H1 (cell line): ENCODE measurements at regions not wholly inside any gene's neighbourhood (a gene's known extent, or its start where the extent isn't known, plus 50 kb on each side); places are given as distances from the start of the nearest gene placed in this dataset.

ENCODE experiments used
- CTCF ChIA-PET: fragments of 300-600 bp; sonication (Branson Sonifier 250); formaldehyde crosslinking; loops from one replicate; lab custom pipeline; 2021; ENCODE audit not compliant: partially characterized antibody; lab: Charles Lee
- POLR2A ChIA-PET: fragments of 300-600 bp; sonication (Branson Sonifier 250); formaldehyde crosslinking; loops from one replicate; lab custom pipeline; 2021; ENCODE audit warnings: inconsistent platforms; ENCODE audit not compliant: partially characterized antibody; lab: Charles Lee
- DNase-seq, 2 experiments: peaks; one replicate each; pipeline versions ENCODE4 v3.0.0 to v3.0.0-alpha.2; 2010 to 2022; ENCODE audit warnings: low spot score in 2 of 2, low read depth in 1 of 2, mixed read lengths in 1 of 2
- FAIRE-seq: peaks from 2 replicates; lab custom pipeline; 2011; peaks lifted over from hg19 to GRCh38; lab: Jason Lieb, UNC
- H2AFZ ChIP-seq: 2 replicates; pipeline ENCODE4 v1.8.1; 2012; ENCODE audit warnings: low read length, inconsistent platforms
- H2AK5ac ChIP-seq: 2 replicates; pipeline ENCODE4 v1.6.1; 2013; ENCODE audit warnings: low read depth, low read length
- H2BK120ac ChIP-seq: replicated peaks from 2 replicates; pipeline ENCODE3; 2013; ENCODE audit warnings: low read depth, low read length, inconsistent platforms
- H2BK12ac ChIP-seq: 2 replicates; pipeline ENCODE4 v1.6.1; 2013; ENCODE audit warnings: low read depth, low read length
- H2BK15ac ChIP-seq: 2 replicates; pipeline ENCODE4 v1.6.1; 2013; ENCODE audit warnings: low read length
- H2BK20ac ChIP-seq: 2 replicates; pipeline ENCODE4 v1.6.1; 2013; ENCODE audit warnings: low read length
- H2BK5ac ChIP-seq: 2 replicates; pipeline ENCODE4 v1.6.1; 2013; ENCODE audit warnings: low read depth, low read length
- H3K14ac ChIP-seq: 2 replicates; pipeline ENCODE4 v1.6.1; 2013; ENCODE audit warnings: inconsistent platforms; ENCODE audit not compliant: insufficient read length
- H3K18ac ChIP-seq: 2 replicates; pipeline ENCODE4 v1.6.1; 2013; ENCODE audit warnings: low read length; ENCODE audit errors: extremely low read depth
- H3K23ac ChIP-seq: 2 replicates; pipeline ENCODE4 v1.6.1; 2013; ENCODE audit warnings: inconsistent platforms; ENCODE audit not compliant: insufficient read length
- H3K23me2 ChIP-seq: 2 replicates; pipeline ENCODE4 v1.6.1; 2013; ENCODE audit warnings: low read depth, low read length
- H3K27ac ChIP-seq: 2 replicates; pipeline ENCODE4 v1.6.1; 2011; ENCODE audit warnings: low read depth, low read length, inconsistent platforms
- H3K27me3 ChIP-seq, 4 experiments: replicated peaks in 1 of 4; 1 replicate in 1 of 4; 2 replicates in 3 of 4; pipeline versions ENCODE4 v1.6.1 to v1.8.1; 2011 to 2013; ENCODE audit warnings: low read length in 3 of 4, mild to moderate bottlenecking in 3 of 4, inconsistent platforms in 2 of 4, mixed read lengths in 2 of 4, moderate library complexity in 1 of 4; ENCODE audit not compliant: control insufficient read depth in 3 of 4, insufficient read depth in 3 of 4; ENCODE audit errors: extremely low read depth in 1 of 4
- H3K36me3 ChIP-seq, 4 experiments: 2 replicates each; pipeline versions ENCODE4 v1.6.1 to v1.8.1; 2011 to 2013; ENCODE audit warnings: mild to moderate bottlenecking in 4 of 4, low read length in 3 of 4, moderate library complexity in 2 of 4, control low read depth in 1 of 4, inconsistent platforms in 1 of 4; ENCODE audit not compliant: insufficient read depth in 4 of 4, control insufficient read depth in 2 of 4
- H3K4ac ChIP-seq: replicated peaks from 2 replicates; pipeline ENCODE3; 2013; ENCODE audit warnings: low read length, low read depth, mixed read lengths, inconsistent platforms; ENCODE audit not compliant: insufficient read length
- H3K4me1 ChIP-seq, 4 experiments: replicated peaks in 1 of 4; 1 replicate in 1 of 4; 2 replicates in 3 of 4; pipeline versions ENCODE4 v1.6.1 to v1.8.1; 2011 to 2013; ENCODE audit warnings: low read length in 3 of 4, inconsistent platforms in 2 of 4, mixed read lengths in 1 of 4; ENCODE audit not compliant: insufficient read depth in 4 of 4, control insufficient read depth in 3 of 4
- H3K4me2 ChIP-seq, 2 experiments: 2 replicates each; pipeline versions ENCODE4 v1.6.1 to v1.8.1; 2011 to 2013; ENCODE audit warnings: low read depth in 2 of 2, low read length in 2 of 2, control low read depth in 1 of 2, inconsistent platforms in 1 of 2, mild to moderate bottlenecking in 1 of 2; ENCODE audit not compliant: insufficient read depth in 1 of 2
- H3K4me3 ChIP-seq, 4 experiments: fragments of 200-600, 300-600 bp in 1 of 4; sonication (generic), shearing (Covaris generic), sonication (Bioruptor Twin) in 1 of 4; 2 replicates each; pipeline versions ENCODE4 v1.5.1 to v1.8.1; 2011 to 2016; ENCODE audit warnings: low read length in 4 of 4, low read depth in 3 of 4, control low read depth in 2 of 4, inconsistent platforms in 2 of 4, mild to moderate bottlenecking in 2 of 4, mixed read lengths in 1 of 4, moderate library complexity in 1 of 4; ENCODE audit not compliant: insufficient read depth in 2 of 4; ENCODE audit errors: extremely low read depth in 1 of 4
- H3K56ac ChIP-seq: replicated peaks from 2 replicates; pipeline ENCODE3; 2013; ENCODE audit warnings: low read depth, mild to moderate bottlenecking, mixed read lengths, low read length, inconsistent platforms; ENCODE audit not compliant: insufficient read length
- H3K79me1 ChIP-seq: 2 replicates; pipeline ENCODE4 v1.6.1; 2013; ENCODE audit warnings: low read depth, low read length, control low read depth
- H3K79me2 ChIP-seq, 2 experiments: 2 replicates each; pipeline versions ENCODE4 v1.6.1 to v1.8.1; 2012 to 2013; ENCODE audit warnings: low read length in 2 of 2, mild to moderate bottlenecking in 2 of 2, inconsistent platforms in 1 of 2; ENCODE audit not compliant: insufficient read depth in 2 of 2, control insufficient read depth in 1 of 2
- H3K9ac ChIP-seq, 4 experiments: replicated peaks in 1 of 4; 1 replicate in 1 of 4; 2 replicates in 3 of 4; pipeline versions ENCODE4 v1.6.1 to v1.8.1; 2011 to 2013; ENCODE audit warnings: low read depth in 3 of 4, low read length in 3 of 4, control low read depth in 2 of 4, mild to moderate bottlenecking in 2 of 4, moderate library complexity in 2 of 4, inconsistent platforms in 1 of 4; ENCODE audit errors: extremely low read depth in 1 of 4
- H3K9me3 ChIP-seq, 2 experiments: 2 replicates each; pipeline versions ENCODE4 v1.6.1 to v1.8.1; 2012 to 2013; ENCODE audit warnings: mild to moderate bottlenecking in 2 of 2, moderate library complexity in 2 of 2, control low read depth in 1 of 2, inconsistent platforms in 1 of 2, low read depth in 1 of 2, low read length in 1 of 2, mixed read lengths in 1 of 2; ENCODE audit not compliant: insufficient read depth in 2 of 2
- H4K20me1 ChIP-seq, 2 experiments: replicated peaks in 1 of 2; 2 replicates each; pipeline versions ENCODE3 to v1.8.1; 2011 to 2013; ENCODE audit warnings: inconsistent platforms in 2 of 2, low read length in 2 of 2, mild to moderate bottlenecking in 1 of 2; ENCODE audit not compliant: insufficient read depth in 2 of 2, control insufficient read depth in 1 of 2
- H4K5ac ChIP-seq: 2 replicates; pipeline ENCODE4 v1.6.1; 2013; ENCODE audit warnings: low read length, low read depth, mixed read lengths, inconsistent platforms; ENCODE audit not compliant: insufficient read length
- H4K8ac ChIP-seq: 2 replicates; pipeline ENCODE4 v1.8.0; 2013; ENCODE audit warnings: mild to moderate bottlenecking, moderate library complexity, low read length, inconsistent platforms; ENCODE audit not compliant: insufficient read depth; ENCODE audit errors: extremely low read depth
- H4K91ac ChIP-seq: replicated peaks from 2 replicates; pipeline ENCODE3; 2013; ENCODE audit warnings: low read length, mixed read lengths, inconsistent platforms; ENCODE audit not compliant: insufficient read length
- ASH2L ChIP-seq: fragments of 200-600, 300-600 bp; sonication (generic); IDR thresholded peaks from one replicate; pipeline ENCODE4 v1.7.1; 2017; ENCODE audit warnings: low read length
- BACH1 ChIP-seq: IDR thresholded peaks from 2 replicates; pipeline ENCODE4 v1.6.1; 2012; ENCODE audit warnings: low read length, improper control_type of control experiment
- CBX8 ChIP-seq: fragments of 300-800, 300-1000 bp; sonication (generic); IDR thresholded peaks from 2 replicates; pipeline ENCODE4 v1.7.1; 2016; ENCODE audit warnings: low read depth, low read length, borderline replicate concordance
- MAFK ChIP-seq: IDR thresholded peaks from 2 replicates; pipeline ENCODE4 v1.6.1; 2012; ENCODE audit warnings: low read depth, mild to moderate bottlenecking, improper control_type of control experiment, low read length
- RFX5 ChIP-seq: IDR thresholded peaks from 2 replicates; pipeline ENCODE4 v1.6.1; 2011; ENCODE audit warnings: low read depth, low read length, improper control_type of control experiment, borderline replicate concordance
- SIN3A ChIP-seq, 2 experiments: IDR thresholded peaks in 1 of 2; conservative IDR thresholded peaks in 1 of 2; 2 replicates each; pipeline ENCODE4 v1.6.1; 2011 to 2012; ENCODE audit warnings: low read length in 2 of 2, improper control_type of control experiment in 1 of 2, low read depth in 1 of 2, mild to moderate bottlenecking in 1 of 2
- SP1 ChIP-seq: IDR thresholded peaks from 2 replicates; pipeline ENCODE4 v1.6.1; 2011; ENCODE audit warnings: low read depth, low read length
- WGBS, 2 experiments: shearing (Covaris generic) in 1 of 2; methylation state at CpG; one replicate each; pipeline versions ENCODE4 v1.1.6 to v1.1.7; 2013 to 2015; ENCODE audit warnings: low lambda C conversion rate in 2 of 2, mixed read lengths in 2 of 2, inconsistent platforms in 1 of 2, low coverage in 1 of 2, missing lambda C conversion rate in 1 of 2; ENCODE audit not compliant: insufficient replicate concordance in 2 of 2, insufficient coverage in 1 of 2, insufficient read length in 1 of 2; ENCODE audit errors: extremely low coverage in 1 of 2, missing lambda C conversion rate in 1 of 2; 5-methylcytosine and 5-hydroxymethylcytosine counted together
- TF ChIP-seq, protein P1 (sequence below): IDR thresholded peaks from 2 replicates; pipeline ENCODE4 v1.6.1; 2012; ENCODE audit warnings: inconsistent platforms

DNA sequence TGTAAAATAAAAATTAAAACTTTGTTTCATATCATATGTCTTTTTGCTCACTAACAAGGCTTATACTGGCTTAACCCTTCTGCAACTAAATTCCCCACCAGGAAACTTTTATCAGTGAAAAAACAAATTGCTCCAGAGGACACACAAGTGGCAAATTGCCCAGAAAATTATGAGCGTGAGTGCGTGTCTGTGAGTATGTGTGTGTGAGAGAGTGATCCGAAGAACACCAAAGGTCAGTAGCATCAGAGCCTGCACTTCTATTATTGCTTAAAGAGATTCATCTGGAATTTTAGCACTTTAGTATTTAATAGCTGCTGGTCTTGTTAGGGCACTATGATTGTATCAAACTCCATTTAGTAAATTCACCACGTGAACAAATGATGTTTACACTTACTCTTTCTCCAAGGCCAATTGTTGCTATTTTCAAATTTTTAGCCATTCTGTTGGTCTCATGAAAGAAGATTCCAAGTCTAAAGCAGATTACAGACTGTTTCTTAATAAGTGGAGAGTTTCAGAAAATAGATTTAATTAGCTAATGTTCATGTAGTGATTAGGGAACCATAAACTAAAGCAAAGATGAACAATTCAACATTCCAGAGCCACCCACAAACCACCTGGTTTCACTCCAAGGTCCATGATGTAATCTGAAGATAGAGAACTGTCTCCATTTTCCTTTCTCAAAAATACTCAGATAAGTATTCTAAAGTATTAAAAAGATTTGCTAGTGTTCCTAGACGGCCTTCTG lies 91.1 kb upstream of the IL12A start:
- H4K91ac ChIP-seq, result no peak overlapping the region
- H3K4me2 ChIP-seq, result no peak overlapping the region

More for the DNA sequence above, 91.1 kb upstream of the IL12A start:
- Histone ChIP-seq H2AFZ (no peak overlapping the region), H3K27me3 (no peaks in the 10 kb centered on the region), H4K5ac (no peak overlapping the region), H3K9ac (no peak overlapping the region), H2AK5ac (no peak overlapping the region), H3K4me1 (no peaks in the 10 kb centered on the region; a peak in 1 of 7 replicates), H3K14ac (no peak overlapping the region), H4K8ac (no peak overlapping the region), H2BK5ac (no peak overlapping the region), H3K23ac (no peak overlapping the region), H4K20me1 (peaks cover 0 to 2% of the 10 kb centered on the region in 2 experiments), H3K18ac (no peak overlapping the region), H3K23me2 (no peaks in the 10 kb centered on the region), H2BK12ac (no peak overlapping the region), H3K4ac (no peak overlapping the region), H2BK15ac (no peak overlapping the region), H3K9me3 (no peaks in the 10 kb centered on the region), H2BK120ac (no peak overlapping the region), H3K27ac (no peak overlapping the region), H3K4me3 (no peak overlapping the region), H2BK20ac (no peak overlapping the region), H3K56ac (no peak overlapping the region), H3K79me1 (no peaks in the 10 kb centered on the region), H3K79me2 (no peaks in the 10 kb centered on the region), H3K36me3 (peaks cover 0 to 4% (median 2%) of the 10 kb centered on the region in 4 experiments; a peak in 3 of 8 replicates)
- TF ChIP-seq BACH1 (no peak), SP1 (no peak), MAFK (no peak), SIN3A (conservative IDR thresholded peaks at IDR 0.05 in 1 of 2, IDR thresholded peaks at IDR 0.05 in 1 of 2; ENCODE audit: low read depth in 1 of 2, low read length in 2 of 2) (no peak), CBX8 (no peak), ASH2L (no peak), RFX5 (no peak)
- TF ChIP-seq, protein P1, sequence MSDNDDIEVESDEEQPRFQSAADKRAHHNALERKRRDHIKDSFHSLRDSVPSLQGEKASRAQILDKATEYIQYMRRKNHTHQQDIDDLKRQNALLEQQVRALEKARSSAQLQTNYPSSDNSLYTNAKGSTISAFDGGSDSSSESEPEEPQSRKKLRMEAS, result no peak
- DNase-seq (no peak), FAIRE-seq (no peak)
- WGBS, 2 experiments, result 81% methylated on average over 5 of the region's 5 CpGs; no CpG with 5 or more reads in 1 of the 2 experiments
- POLR2A ChIA-PET, result no interaction called here
- CTCF ChIA-PET, result interaction anchor here (0.8 to 4.2 kb wide), 7 partner anchors 9 to 142 kb away, joined by 3 to 29 read pairs (median 4); partner anchors contain the start of gene IL12A
